GM18519 (cell line): ENCODE measurements at regions not wholly inside any gene's neighbourhood (a gene's known extent, or its start where the extent isn't known, plus 50 kb on each side); places are given as distances from the start of the nearest gene placed in this dataset.

Experiments used
- ATAC-seq: cut with Tn5 transposase; IDR thresholded peaks from one replicate; pipeline ENCODE4 v1.9.1; 2021; ENCODE audit warnings: mild to moderate bottlenecking, moderate library complexity; ENCODE audit not compliant: unreplicated experiment, low FRiP score

- ATAC-seq: no peak
Measured at GRCh38 chr6:18664401-18664800, 277.3 kb downstream of the RNF144B start.

- no peak for ATAC-seq
Measured at GRCh38 chr6:18667612-18668011, 280.5 kb downstream of the RNF144B start.

- no peak for ATAC-seq
Measured at GRCh38 chr6:18668994-18669393, 281.8 kb downstream of the RNF144B start.

- ATAC-seq: no peak
Measured at GRCh38 chr6:18672852-18673251, 285.7 kb downstream of the RNF144B start.

- ATAC-seq: no peak
Measured at GRCh38 chr6:18674346-18674745, 287.2 kb downstream of the RNF144B start.

- no peak for ATAC-seq
Measured at GRCh38 chr6:18675881-18676280, 288.7 kb downstream of the RNF144B start.

GRCh38 chr6:18676548-18676947, 289.4 kb downstream of the RNF144B start:
- ATAC-seq: no peak

- ATAC-seq: no peak
Measured at GRCh38 chr6:18680842-18681241, 293.7 kb downstream of the RNF144B start.

- no peak for ATAC-seq
Measured at GRCh38 chr6:18681832-18682503, 294.8 kb downstream of the RNF144B start.

- ATAC-seq: no peak
Measured at GRCh38 chr6:18684343-18684742, 297.2 kb downstream of the RNF144B start.

GRCh38 chr6:18692929-18693685, 306.0 kb downstream of the RNF144B start:
- no peak for ATAC-seq

GRCh38 chr6:18693881-18694280, 306.7 kb downstream of the RNF144B start:
- ATAC-seq: no peak

GRCh38 chr6:18703546-18703945, 316.4 kb downstream of the RNF144B start:
- no peak for ATAC-seq

GRCh38 chr6:18707714-18708439, 320.7 kb downstream of the RNF144B start:
- no peak for ATAC-seq

GRCh38 chr6:18712595-18712994, 325.4 kb downstream of the RNF144B start:
- ATAC-seq: no peak

GRCh38 chr6:18720075-18720474, 332.9 kb downstream of the RNF144B start:
- ATAC-seq: no peak

- ATAC-seq: no peak
Measured at GRCh38 chr6:18724056-18724455, 336.9 kb downstream of the RNF144B start.

GRCh38 chr6:18725449-18725848, 338.3 kb downstream of the RNF144B start:
- ATAC-seq: no peak

GRCh38 chr6:18733921-18734550, 346.9 kb downstream of the RNF144B start:
- no peak for ATAC-seq

- ATAC-seq: no peak
Measured at GRCh38 chr6:18741741-18742140, 354.6 kb downstream of the RNF144B start.

GRCh38 chr6:18742406-18742805, 355.3 kb downstream of the RNF144B start:
- no peak for ATAC-seq
